WTC11 (cell line): ENCODE measurements at regions not wholly inside any gene's neighbourhood (a gene's known extent, or its start where the extent isn't known, plus 50 kb on each side); places are given as distances from the start of the nearest gene placed in this dataset.

Experiments used
- FOXJ3 ChIP-seq: sonication (generic); formaldehyde crosslinking; IDR thresholded peaks from 2 replicates; pipeline ENCODE4 v1.9.0; 2021; ENCODE audit warnings: missing genetic modification reagents, mild to moderate bottlenecking, borderline replicate concordance
- PRDM15 ChIP-seq: sonication (generic); formaldehyde crosslinking; IDR thresholded peaks from 2 replicates; pipeline ENCODE4 v1.8.0; 2022; ENCODE audit warnings: missing genetic modification reagents
- SP1 ChIP-seq: sonication (generic); formaldehyde crosslinking; conservative IDR thresholded peaks from 2 replicates; pipeline ENCODE4 v1.8.1; 2022; ENCODE audit warnings: missing genetic modification reagents
- TEAD4 ChIP-seq: sonication (generic); formaldehyde crosslinking; IDR thresholded peaks from 2 replicates; pipeline ENCODE4 v1.8.0; 2022; ENCODE audit warnings: mild to moderate bottlenecking, missing genetic modification reagents
- TP53 ChIP-seq: sonication (generic); formaldehyde crosslinking; IDR thresholded peaks from 2 replicates; pipeline ENCODE4 v1.8.1; 2023; ENCODE audit warnings: mild to moderate bottlenecking, missing genetic modification reagents
- ZNF263 ChIP-seq: sonication (generic); formaldehyde crosslinking; IDR thresholded peaks from 2 replicates; pipeline ENCODE4 v1.8.1; 2022; ENCODE audit warnings: low read depth, mild to moderate bottlenecking, moderate library complexity, missing genetic modification reagents
- TF ChIP-seq, protein P1 (sequence below): sonication (generic); formaldehyde crosslinking; conservative IDR thresholded peaks from 2 replicates; pipeline ENCODE4 v1.8.1; 2022; ENCODE audit warnings: mild to moderate bottlenecking, missing genetic modification reagents
- TF ChIP-seq, protein P2 (sequence below): fragments of 200-600 bp; IDR thresholded peaks from 2 replicates; pipeline ENCODE4 v1.8.0; 2022; ENCODE audit warnings: antibody characterized with exemption
- TF ChIP-seq, protein P3 (sequence below): sonication (generic); formaldehyde crosslinking; IDR thresholded peaks from 2 replicates; pipeline ENCODE4 v1.8.0; 2022; ENCODE audit warnings: mild to moderate bottlenecking, missing genetic modification reagents

DNA sequence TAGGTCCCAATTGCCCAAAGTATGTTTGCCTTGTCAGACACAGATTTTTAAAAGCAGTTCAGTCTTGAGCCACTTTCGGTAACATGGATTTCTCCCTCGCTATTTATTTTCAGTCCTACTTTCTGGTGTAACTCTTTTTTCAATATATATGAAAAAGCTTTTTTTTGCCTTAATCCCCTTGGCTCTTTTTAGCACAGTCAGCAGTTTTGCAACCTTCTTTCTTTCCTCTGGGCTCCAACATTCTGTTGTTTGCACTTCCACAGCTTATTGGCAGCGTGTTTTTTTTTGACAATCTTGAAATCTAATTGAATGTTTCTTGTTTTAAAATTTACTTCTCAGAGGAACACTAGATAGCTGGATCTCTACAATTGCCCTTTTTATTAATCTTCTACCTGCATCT, 429.3 kb upstream of the NBEA start:
- no peak for TF ChIP-seq FOXJ3 (CRISPR knock-in tag)
- TF ChIP-seq TP53 (CRISPR knock-in tag): no peak
- TF ChIP-seq, protein P1, sequence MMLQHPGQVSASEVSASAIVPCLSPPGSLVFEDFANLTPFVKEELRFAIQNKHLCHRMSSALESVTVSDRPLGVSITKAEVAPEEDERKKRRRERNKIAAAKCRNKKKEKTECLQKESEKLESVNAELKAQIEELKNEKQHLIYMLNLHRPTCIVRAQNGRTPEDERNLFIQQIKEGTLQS (CRISPR knock-in tag): no peak
- TF ChIP-seq PRDM15 (CRISPR knock-in tag): no peak
- TF ChIP-seq, protein P2, sequence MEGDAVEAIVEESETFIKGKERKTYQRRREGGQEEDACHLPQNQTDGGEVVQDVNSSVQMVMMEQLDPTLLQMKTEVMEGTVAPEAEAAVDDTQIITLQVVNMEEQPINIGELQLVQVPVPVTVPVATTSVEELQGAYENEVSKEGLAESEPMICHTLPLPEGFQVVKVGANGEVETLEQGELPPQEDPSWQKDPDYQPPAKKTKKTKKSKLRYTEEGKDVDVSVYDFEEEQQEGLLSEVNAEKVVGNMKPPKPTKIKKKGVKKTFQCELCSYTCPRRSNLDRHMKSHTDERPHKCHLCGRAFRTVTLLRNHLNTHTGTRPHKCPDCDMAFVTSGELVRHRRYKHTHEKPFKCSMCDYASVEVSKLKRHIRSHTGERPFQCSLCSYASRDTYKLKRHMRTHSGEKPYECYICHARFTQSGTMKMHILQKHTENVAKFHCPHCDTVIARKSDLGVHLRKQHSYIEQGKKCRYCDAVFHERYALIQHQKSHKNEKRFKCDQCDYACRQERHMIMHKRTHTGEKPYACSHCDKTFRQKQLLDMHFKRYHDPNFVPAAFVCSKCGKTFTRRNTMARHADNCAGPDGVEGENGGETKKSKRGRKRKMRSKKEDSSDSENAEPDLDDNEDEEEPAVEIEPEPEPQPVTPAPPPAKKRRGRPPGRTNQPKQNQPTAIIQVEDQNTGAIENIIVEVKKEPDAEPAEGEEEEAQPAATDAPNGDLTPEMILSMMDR: no peak
- TF ChIP-seq ZNF263: no peak
- no peak for TF ChIP-seq TEAD4 (CRISPR knock-in tag)
- TF ChIP-seq, protein P3, sequence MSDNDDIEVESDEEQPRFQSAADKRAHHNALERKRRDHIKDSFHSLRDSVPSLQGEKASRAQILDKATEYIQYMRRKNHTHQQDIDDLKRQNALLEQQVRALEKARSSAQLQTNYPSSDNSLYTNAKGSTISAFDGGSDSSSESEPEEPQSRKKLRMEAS (CRISPR knock-in tag): no peak
- no peak for TF ChIP-seq SP1 (CRISPR knock-in tag)
